OCI-LY1 (cell line): ENCODE measurements at regions not wholly inside any gene's neighbourhood (a gene's known extent, or its start where the extent isn't known, plus 50 kb on each side); places are given as distances from the start of the nearest gene placed in this dataset.

Experiments used
- CTCF ChIP-seq: fragments of 200-600 bp; sonication (generic), shearing (Covaris generic); IDR thresholded peaks from 2 replicates; pipeline ENCODE4 v1.5.1; 2017; ENCODE audit warnings: mild to moderate bottlenecking, antibody characterized with exemption, low read length, moderate library complexity, mixed read lengths
- EZH2 ChIP-seq: fragments of 200-600 bp; sonication (generic), shearing (Covaris generic); IDR thresholded peaks from 2 replicates; pipeline ENCODE4 v1.8.0; 2017; ENCODE audit warnings: borderline replicate concordance, mixed run types, mild to moderate bottlenecking, antibody characterized with exemption, low read length, moderate library complexity, mixed read lengths

DNA sequence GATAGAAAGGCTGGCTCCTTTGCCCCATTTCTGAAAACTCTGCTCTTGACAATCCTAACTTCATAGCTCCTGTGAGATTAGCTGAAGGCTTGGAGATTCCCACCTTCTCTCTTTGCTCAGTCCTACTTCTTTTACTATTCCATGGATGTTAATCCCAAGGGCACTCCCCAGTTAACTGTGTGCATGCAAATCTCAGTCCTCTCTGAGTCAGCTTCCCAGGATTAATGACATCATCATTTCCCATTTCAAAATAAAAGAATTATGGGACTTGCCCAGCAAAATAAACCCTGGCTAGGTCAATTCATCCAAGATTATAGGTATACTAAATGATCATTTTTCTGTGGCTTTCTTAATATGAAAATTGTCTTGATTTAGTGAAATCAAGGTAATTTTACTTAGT lies 328.6 kb upstream of the NR3C2 start:
- TF ChIP-seq CTCF (no peak), EZH2 (no peak)
